Muscle layer of colon (tissue), 2 donors: ENCODE measurements at regions not wholly inside any gene's neighbourhood (a gene's known extent, or its start where the extent isn't known, plus 50 kb on each side); places are given as distances from the start of the nearest gene placed in this dataset.

Experiments
- H3K27ac ChIP-seq: one replicate; pipeline ENCODE4 v1.7.0; 2013; ENCODE audit warnings: low read depth, mild to moderate bottlenecking, low read length, moderate library complexity
- H3K27me3 ChIP-seq, 2 donors: one replicate each; pipeline ENCODE4 v1.7.0; 2013; ENCODE audit warnings: low read length in 2 of 2, mild to moderate bottlenecking in 2 of 2; ENCODE audit not compliant: insufficient read depth in 2 of 2, control insufficient read depth in 1 of 2
- H3K36me3 ChIP-seq: one replicate; pipeline ENCODE4 v1.7.0; 2013; ENCODE audit warnings: mild to moderate bottlenecking, low read length; ENCODE audit not compliant: insufficient read depth
- H3K4me1 ChIP-seq: one replicate; pipeline ENCODE4 v1.7.0; 2013; ENCODE audit warnings: mild to moderate bottlenecking, low read length; ENCODE audit not compliant: insufficient read depth
- H3K4me3 ChIP-seq, 2 donors: one replicate each; pipeline ENCODE4 v1.7.0; 2013; ENCODE audit warnings: low read length in 2 of 2, low read depth in 1 of 2, mild to moderate bottlenecking in 1 of 2, moderate library complexity in 1 of 2
- H3K9ac ChIP-seq: one replicate; pipeline ENCODE4 v1.7.0; 2013; ENCODE audit warnings: low read length
- H3K9me3 ChIP-seq: one replicate; pipeline ENCODE4 v1.7.0; 2013; ENCODE audit warnings: mild to moderate bottlenecking, low read length
- donor health status: abdominal sarcoma.
- donor health status: Adenocarcinoma of cecum.

GRCh38 chr7:135846339-135846738 lies 97.7 kb upstream of the FAM180A start:
- H3K27ac ChIP-seq: no peak overlapping the region
- no peaks in the 10 kb centered on the region for H3K4me1 ChIP-seq
- no peaks in the 10 kb centered on the region for H3K36me3 ChIP-seq
- H3K4me3 ChIP-seq: no peak overlapping the region
- H3K27me3 ChIP-seq: no peaks in the 10 kb centered on the region
- H3K9me3 ChIP-seq: no peaks in the 10 kb centered on the region
- H3K9ac ChIP-seq: no peak overlapping the region

- Histone ChIP-seq H3K9me3 (no peaks in the 10 kb centered on the region), H3K36me3 (no peaks in the 10 kb centered on the region), H3K4me3 (no peak overlapping the region), H3K27me3 (no peaks in the 10 kb centered on the region), H3K27ac (no peak overlapping the region), H3K4me1 (no peaks in the 10 kb centered on the region), H3K9ac (no peak overlapping the region)
These were observed 96.9 kb upstream of the FAM180A start for GRCh38 chr7:135845415-135846075.

- H3K27ac ChIP-seq: no peak overlapping the region
- no peak overlapping the region for H3K9ac ChIP-seq
- H3K4me1 ChIP-seq: no peaks in the 10 kb centered on the region
- no peak overlapping the region for H3K4me3 ChIP-seq
- no peaks in the 10 kb centered on the region for H3K9me3 ChIP-seq
- H3K27me3 ChIP-seq: no peaks in the 10 kb centered on the region
- H3K36me3 ChIP-seq: no peaks in the 10 kb centered on the region
These were observed 96.3 kb upstream of the FAM180A start for GRCh38 chr7:135844903-135845302.

- H3K4me1 ChIP-seq: no peaks in the 10 kb centered on the region
- H3K9ac ChIP-seq: no peak overlapping the region
- no peak overlapping the region for H3K4me3 ChIP-seq
- no peaks in the 10 kb centered on the region for H3K36me3 ChIP-seq
- H3K27me3 ChIP-seq: no peaks in the 10 kb centered on the region
- no peak overlapping the region for H3K27ac ChIP-seq
- H3K9me3 ChIP-seq: no peaks in the 10 kb centered on the region
These were observed 94.6 kb upstream of the FAM180A start for GRCh38 chr7:135843214-135843613.

- Histone ChIP-seq H3K36me3 (no peaks in the 10 kb centered on the region), H3K27ac (no peak overlapping the region), H3K4me3 (no peak overlapping the region), H3K9me3 (no peaks in the 10 kb centered on the region), H3K9ac (no peak overlapping the region), H3K4me1 (no peaks in the 10 kb centered on the region), H3K27me3 (no peaks in the 10 kb centered on the region)
These were observed 94.0 kb upstream of the FAM180A start for GRCh38 chr7:135842446-135843179.

GRCh38 chr7:135840591-135840990 lies 92.0 kb upstream of the FAM180A start:
- no peak overlapping the region for H3K4me3 ChIP-seq
- no peaks in the 10 kb centered on the region for H3K9me3 ChIP-seq
- H3K27me3 ChIP-seq: no peaks in the 10 kb centered on the region
- H3K36me3 ChIP-seq: no peaks in the 10 kb centered on the region
- no peak overlapping the region for H3K9ac ChIP-seq
- no peak overlapping the region for H3K27ac ChIP-seq
- no peaks in the 10 kb centered on the region for H3K4me1 ChIP-seq

GRCh38 chr7:135837675-135838074 lies 89.1 kb upstream of the FAM180A start:
- Histone ChIP-seq H3K27ac (no peak overlapping the region), H3K4me1 (no peaks in the 10 kb centered on the region), H3K9me3 (no peaks in the 10 kb centered on the region), H3K27me3 (no peaks in the 10 kb centered on the region), H3K9ac (no peak overlapping the region), H3K4me3 (no peak overlapping the region), H3K36me3 (no peaks in the 10 kb centered on the region)

- Histone ChIP-seq H3K4me3 (no peak overlapping the region), H3K27ac (no peak overlapping the region), H3K27me3 (no peaks in the 10 kb centered on the region), H3K9ac (no peak overlapping the region), H3K36me3 (no peaks in the 10 kb centered on the region), H3K4me1 (no peaks in the 10 kb centered on the region), H3K9me3 (no peaks in the 10 kb centered on the region)
These were observed 85.7 kb upstream of the FAM180A start for GRCh38 chr7:135834266-135834665.

- Histone ChIP-seq H3K9me3 (no peaks in the 10 kb centered on the region), H3K9ac (no peak overlapping the region), H3K36me3 (no peaks in the 10 kb centered on the region), H3K4me3 (no peak overlapping the region), H3K4me1 (no peaks in the 10 kb centered on the region), H3K27me3 (no peaks in the 10 kb centered on the region), H3K27ac (no peak overlapping the region)
These were observed 85.0 kb upstream of the FAM180A start for GRCh38 chr7:135833642-135834041.

- Histone ChIP-seq H3K4me3 (no peak overlapping the region), H3K4me1 (no peaks in the 10 kb centered on the region), H3K27me3 (no peaks in the 10 kb centered on the region), H3K36me3 (no peaks in the 10 kb centered on the region), H3K9ac (no peak overlapping the region), H3K9me3 (no peaks in the 10 kb centered on the region), H3K27ac (no peak overlapping the region)
These were observed 83.0 kb upstream of the FAM180A start for GRCh38 chr7:135831455-135832195.

- no peak overlapping the region for H3K27ac ChIP-seq
- no peak overlapping the region for H3K4me3 ChIP-seq
- no peaks in the 10 kb centered on the region for H3K9me3 ChIP-seq
- H3K27me3 ChIP-seq: no peaks in the 10 kb centered on the region
- H3K4me1 ChIP-seq: no peaks in the 10 kb centered on the region
- H3K9ac ChIP-seq: no peak overlapping the region
- H3K36me3 ChIP-seq: no peaks in the 10 kb centered on the region
These were observed 80.0 kb upstream of the FAM180A start for GRCh38 chr7:135828604-135829003.
